ENCODE measurements at regions not wholly inside any gene's neighbourhood (a gene's known extent, or its start where the extent isn't known, plus 50 kb on each side); places are given as distances from the start of the nearest gene placed in this dataset.

DNA sequence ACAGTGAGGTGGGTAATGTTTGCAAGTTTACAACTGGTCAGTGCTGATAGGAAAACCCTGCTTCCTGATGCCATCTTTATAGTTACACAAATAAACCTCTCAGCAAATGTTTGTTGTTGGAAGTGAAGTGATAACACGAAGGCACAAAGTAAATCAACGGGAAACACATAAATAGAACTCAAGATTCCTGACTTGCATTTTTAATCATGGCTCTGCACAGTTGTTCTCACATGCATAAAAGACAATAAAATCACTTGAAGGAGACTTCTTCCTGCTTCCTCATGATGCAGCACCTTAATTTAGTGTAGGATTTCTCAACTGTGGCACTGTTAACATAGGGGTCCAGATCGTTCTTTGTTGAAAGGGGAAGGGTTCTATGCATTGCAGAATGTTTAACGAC is 907.7 kb downstream of the RAB28 start:
- ChIA-PET CTCF (no interaction called here), POLR2A (no interaction called here)
- Mint-ChIP-seq H3K27me3 (peaks cover 6% of the 10 kb centered on the region), H3K9me3 (peaks cover 3% of the 10 kb centered on the region), H3K36me3 (ENCODE audit: low read depth) (no peaks in the 10 kb centered on the region), H3K4me1 (ENCODE audit: low read depth) (no peaks in the 10 kb centered on the region), H3K4me3 (no peak overlapping the region), H3K27ac (no peak overlapping the region)
- TF ChIP-seq, protein P1, sequence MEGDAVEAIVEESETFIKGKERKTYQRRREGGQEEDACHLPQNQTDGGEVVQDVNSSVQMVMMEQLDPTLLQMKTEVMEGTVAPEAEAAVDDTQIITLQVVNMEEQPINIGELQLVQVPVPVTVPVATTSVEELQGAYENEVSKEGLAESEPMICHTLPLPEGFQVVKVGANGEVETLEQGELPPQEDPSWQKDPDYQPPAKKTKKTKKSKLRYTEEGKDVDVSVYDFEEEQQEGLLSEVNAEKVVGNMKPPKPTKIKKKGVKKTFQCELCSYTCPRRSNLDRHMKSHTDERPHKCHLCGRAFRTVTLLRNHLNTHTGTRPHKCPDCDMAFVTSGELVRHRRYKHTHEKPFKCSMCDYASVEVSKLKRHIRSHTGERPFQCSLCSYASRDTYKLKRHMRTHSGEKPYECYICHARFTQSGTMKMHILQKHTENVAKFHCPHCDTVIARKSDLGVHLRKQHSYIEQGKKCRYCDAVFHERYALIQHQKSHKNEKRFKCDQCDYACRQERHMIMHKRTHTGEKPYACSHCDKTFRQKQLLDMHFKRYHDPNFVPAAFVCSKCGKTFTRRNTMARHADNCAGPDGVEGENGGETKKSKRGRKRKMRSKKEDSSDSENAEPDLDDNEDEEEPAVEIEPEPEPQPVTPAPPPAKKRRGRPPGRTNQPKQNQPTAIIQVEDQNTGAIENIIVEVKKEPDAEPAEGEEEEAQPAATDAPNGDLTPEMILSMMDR (IDR thresholded peaks at IDR 0.05) = no peak
- Histone ChIP-seq H3K4me3 (ENCODE audit: low read length) (no peak overlapping the region), H3K27me3 (ENCODE audit: control insufficient read depth in 1 of 2, insufficient read depth in 2 of 2, low read length in 2 of 2) (no peaks in the 10 kb centered on the region), H3K27ac (ENCODE audit: low read depth in 1 of 2, low read length in 2 of 2) (no peak overlapping the region), H3K9me3 (ENCODE audit: control insufficient read depth in 1 of 2, insufficient read depth in 1 of 2, low read length in 2 of 2) (no peaks in the 10 kb centered on the region), H3K4me1 (ENCODE audit: insufficient read depth, low read length) (no peaks in the 10 kb centered on the region), H3K36me3 (ENCODE audit: insufficient read depth, low read length) (no peaks in the 10 kb centered on the region)
- intact Hi-C loops (cut with DNase I, micrococcal nuclease) = no loop called here
- DNase-seq = no peak
- ATAC-seq (ENCODE audit: poor library complexity) = no peak

DNA sequence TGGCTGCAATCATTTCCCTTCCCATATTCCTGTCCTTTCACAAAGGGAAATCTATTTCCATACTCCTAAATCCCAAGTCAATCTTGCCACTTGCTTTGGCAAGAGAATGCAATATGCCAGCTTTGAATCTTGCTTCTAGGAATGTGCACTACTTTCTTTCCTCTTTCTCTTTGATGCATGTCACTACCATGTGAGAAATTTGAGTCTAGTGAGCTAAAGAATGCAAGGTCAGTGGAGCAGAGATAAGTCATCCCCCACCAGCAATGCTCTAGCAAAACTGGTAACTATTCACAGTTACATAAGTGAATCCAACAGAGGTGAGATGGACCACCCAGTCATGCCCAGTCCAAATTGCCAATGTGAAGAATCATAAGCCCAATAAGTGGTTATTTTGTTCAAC is 910.4 kb downstream of the RAB28 start:
- H3K9me3 Mint-ChIP-seq = peaks cover 3% of the 10 kb centered on the region
- ATAC-seq (ENCODE audit: poor library complexity) = no peak
- intact Hi-C loops (cut with DNase I, micrococcal nuclease) = no loop called here
- ChIA-PET CTCF (no interaction called here), POLR2A (no interaction called here)
- Histone ChIP-seq H3K9me3 (ENCODE audit: control insufficient read depth in 1 of 2, insufficient read depth in 1 of 2, low read length in 2 of 2) (no peaks in the 10 kb centered on the region), H3K27me3 (ENCODE audit: control insufficient read depth in 1 of 2, insufficient read depth in 2 of 2, low read length in 2 of 2) (no peaks in the 10 kb centered on the region), H3K4me1 (ENCODE audit: insufficient read depth, low read length) (no peaks in the 10 kb centered on the region), H3K27ac (ENCODE audit: low read depth in 1 of 2, low read length in 2 of 2) (no peak overlapping the region), H3K4me3 (ENCODE audit: low read length) (no peak overlapping the region), H3K36me3 (ENCODE audit: insufficient read depth, low read length) (no peaks in the 10 kb centered on the region)
- TF ChIP-seq, protein P1 (IDR thresholded peaks at IDR 0.05) = no peak
- no peak overlapping the region for H3K4me3 Mint-ChIP-seq
- H3K27ac Mint-ChIP-seq = no peak overlapping the region
- no peaks in the 10 kb centered on the region for H3K36me3 Mint-ChIP-seq (ENCODE audit: low read depth)
- no peaks in the 10 kb centered on the region for H3K27me3 Mint-ChIP-seq
- no peaks in the 10 kb centered on the region for H3K4me1 Mint-ChIP-seq (ENCODE audit: low read depth)
- no peak for DNase-seq

DNA sequence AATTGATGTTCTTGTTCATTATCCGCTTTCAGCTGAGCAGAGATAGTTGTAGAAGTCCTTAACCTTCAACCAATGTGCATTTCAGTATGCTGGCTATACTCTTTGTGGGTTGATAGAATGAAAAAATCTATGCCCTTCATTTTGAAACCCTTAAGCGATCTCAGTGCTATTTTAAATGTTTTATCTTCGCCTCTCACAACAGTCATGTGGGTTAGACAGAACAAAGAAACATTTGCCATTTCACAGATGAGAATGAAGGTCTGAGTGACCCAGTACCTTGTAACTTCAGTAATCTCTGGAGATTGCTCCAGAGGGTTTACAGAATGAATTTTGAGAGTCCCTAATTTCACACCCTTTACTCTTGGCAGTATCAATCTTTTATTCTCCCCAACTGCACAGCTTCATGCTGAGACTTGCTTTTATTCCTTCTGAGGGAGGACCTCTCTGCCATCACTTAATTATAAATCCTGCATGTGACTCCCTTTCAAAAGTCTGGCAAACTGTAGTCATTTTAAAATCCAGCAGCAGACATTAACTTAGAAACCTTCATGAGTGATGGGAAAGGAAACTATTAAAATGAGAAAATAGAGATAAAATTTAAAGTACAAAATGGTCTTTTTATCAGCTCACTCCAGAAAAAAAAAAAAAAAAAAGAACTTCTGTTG is 921.5 kb downstream of the RAB28 start:
- no peak overlapping the region for H3K4me3 ChIP-seq (ENCODE audit: low read length)
- Mint-ChIP-seq H3K9me3 (no peaks in the 10 kb centered on the region), H3K27ac (no peak overlapping the region), H3K4me3 (no peak overlapping the region), H3K36me3 (ENCODE audit: low read depth) (no peaks in the 10 kb centered on the region), H3K4me1 (ENCODE audit: low read depth) (no peaks in the 10 kb centered on the region), H3K27me3 (no peaks in the 10 kb centered on the region)
- H3K36me3 ChIP-seq (ENCODE audit: insufficient read depth, low read length) = no peaks in the 10 kb centered on the region
- H3K4me1 ChIP-seq (ENCODE audit: insufficient read depth, low read length) = no peaks in the 10 kb centered on the region
- DNase-seq (no peak), ATAC-seq (ENCODE audit: poor library complexity) (no peak)
- no peak overlapping the region for H3K27ac ChIP-seq (ENCODE audit: low read depth in 1 of 2, low read length in 2 of 2)
- no peaks in the 10 kb centered on the region for H3K9me3 ChIP-seq (ENCODE audit: control insufficient read depth in 1 of 2, insufficient read depth in 1 of 2, low read length in 2 of 2)
- no peaks in the 10 kb centered on the region for H3K27me3 ChIP-seq (ENCODE audit: control insufficient read depth in 1 of 2, insufficient read depth in 2 of 2, low read length in 2 of 2)
- CTCF ChIA-PET = no interaction called here
- intact Hi-C loops (cut with DNase I, micrococcal nuclease) = no loop called here
- POLR2A ChIA-PET = no interaction called here
- TF ChIP-seq, protein P1 (IDR thresholded peaks at IDR 0.05) = no peak
